Gastrocnemius medialis (tissue), 4 donors: ENCODE measurements at regions not wholly inside any gene's neighbourhood (a gene's known extent, or its start where the extent isn't known, plus 50 kb on each side); places are given as distances from the start of the nearest gene placed in this dataset.

Source experiments
- ATAC-seq, 2 donors: fragments of 150-250 bp; one replicate each; pipeline ENCODE4 v1.9.1; 2016
- DNase-seq, 2 donors: peaks; one replicate each; pipeline ENCODE4 v3.0.0-alpha.2; 2019
- H3K27ac ChIP-seq, 4 donors: fragments of 200-600 bp; sonication (generic); 1 replicate in 1 of 4; 2 replicates in 3 of 4; pipeline ENCODE4 v1.5.1; 2016 to 2018; ENCODE audit warnings: mild to moderate bottlenecking in 2 of 4, moderate library complexity in 1 of 4
- H3K27me3 ChIP-seq, 3 donors: fragments of 200-600 bp; sonication (generic) in 2 of 3; 1 replicate in 1 of 3; 2 replicates in 2 of 3; pipeline versions ENCODE4 v1.5.1 to v1.6.0; 2016 to 2019; ENCODE audit warnings: mild to moderate bottlenecking in 1 of 3, moderate library complexity in 1 of 3
- H3K36me3 ChIP-seq, 2 donors: fragments of 200-600 bp; sonication (generic) in 1 of 2; one replicate each; pipeline ENCODE4 v1.5.1; 2017 to 2018
- H3K4me1 ChIP-seq, 2 donors: fragments of 200-600 bp; sonication (generic) in 1 of 2; one replicate each; pipeline ENCODE4 v1.5.1; 2016 to 2017; ENCODE audit warnings: mild to moderate bottlenecking in 2 of 2
- H3K4me3 ChIP-seq, 4 donors: fragments of 200-600 bp; sonication (generic) in 3 of 4; 1 replicate in 1 of 4; 2 replicates in 3 of 4; pipeline ENCODE4 v1.5.1; 2016 to 2019; ENCODE audit warnings: mild to moderate bottlenecking in 2 of 4
- H3K9me3 ChIP-seq, 3 donors: fragments of 200-600 bp; sonication (generic) in 2 of 3; 1 replicate in 1 of 3; 2 replicates in 2 of 3; pipeline ENCODE4 v1.5.1; 2016 to 2019
- CTCF ChIP-seq, 5 experiments: fragments of 450-650 bp in 3 of 5; fragments of 200-600 bp in 2 of 5; sonication (generic) in 2 of 5; IDR thresholded peaks in 4 of 5; conservative IDR thresholded peaks in 1 of 5; 1 replicate in 4 of 5; 2 replicates in 1 of 5; pipeline ENCODE4 v1.5.1; 2016 to 2019; ENCODE audit warnings: antibody characterized with exemption in 5 of 5, mild to moderate bottlenecking in 3 of 5, moderate library complexity in 3 of 5
- POLR2A ChIP-seq, 2 donors: fragments of 450-650 bp; IDR thresholded peaks; one replicate each; pipeline ENCODE4 v1.6.1; 2017; ENCODE audit warnings: antibody characterized with exemption in 2 of 2, mild to moderate bottlenecking in 2 of 2, moderate library complexity in 2 of 2
- in situ Hi-C, 4 donors: fragments of 200-750 bp; cut with MboI; loops; one replicate each; pipeline versions ENCODE4 v1.15.0 to v1.8.0; 2017; ENCODE audit warnings: low sequenced_read_pairs in 4 of 4
- intact Hi-C: fragments of 100-400 bp; cut with DNase I; formaldehyde crosslinking; loops from one replicate; pipeline ENCODE4 v1.15.1; 2023; ENCODE audit warnings: low total_unique reads

GRCh38 chr1:115225993-115226685 is 111.9 kb downstream of the NGF start:
- no peak for TF ChIP-seq CTCF (IDR thresholded peaks at IDR 0.05 in 4 of 5, conservative IDR thresholded peaks at IDR 0.05 in 1 of 5)
- no peak for TF ChIP-seq POLR2A (IDR thresholded peaks at IDR 0.05)
- in situ Hi-C loops = no loop called here
- no peaks in the 10 kb centered on the region for H3K4me1 ChIP-seq

GRCh38 chr1:115224636-115225035 is 113.4 kb downstream of the NGF start:
- Histone ChIP-seq H3K4me3 (no peak overlapping the region), H3K9me3 (no peaks in the 10 kb centered on the region), H3K4me1 (no peaks in the 10 kb centered on the region), H3K36me3 (no peaks in the 10 kb centered on the region), H3K27ac (no peak overlapping the region), H3K27me3 (no peaks in the 10 kb centered on the region)
- ATAC-seq (no peak), DNase-seq (no peak)
- intact Hi-C loops = no loop called here
- TF ChIP-seq CTCF (IDR thresholded peaks at IDR 0.05 in 4 of 5, conservative IDR thresholded peaks at IDR 0.05 in 1 of 5) (no peak), POLR2A (IDR thresholded peaks at IDR 0.05) (no peak)
- in situ Hi-C loops = no loop called here

More at GRCh38 chr1:115225993-115226685, 111.9 kb downstream of the NGF start:
- H3K36me3 ChIP-seq = no peaks in the 10 kb centered on the region
- intact Hi-C loops = no loop called here
- no peaks in the 10 kb centered on the region for H3K9me3 ChIP-seq
- H3K27ac ChIP-seq = no peak overlapping the region
- no peak overlapping the region for H3K4me3 ChIP-seq
- no peaks in the 10 kb centered on the region for H3K27me3 ChIP-seq
- ATAC-seq = no peak
- DNase-seq = no peak

- in situ Hi-C loops (no loop called here), intact Hi-C loops (no loop called here)
- DNase-seq (no peak), ATAC-seq (no peak)
- Histone ChIP-seq H3K36me3 (no peaks in the 10 kb centered on the region), H3K4me1 (no peaks in the 10 kb centered on the region), H3K27ac (no peak overlapping the region), H3K27me3 (no peaks in the 10 kb centered on the region), H3K9me3 (no peaks in the 10 kb centered on the region), H3K4me3 (no peak overlapping the region)
- no peak for TF ChIP-seq POLR2A (IDR thresholded peaks at IDR 0.05)
- no peak for TF ChIP-seq CTCF (IDR thresholded peaks at IDR 0.05 in 4 of 5, conservative IDR thresholded peaks at IDR 0.05 in 1 of 5)
Measured at GRCh38 chr1:115222616-115223402, 115.2 kb downstream of the NGF start.

- no peaks in the 10 kb centered on the region for H3K9me3 ChIP-seq
- H3K27me3 ChIP-seq = no peaks in the 10 kb centered on the region
- no peaks in the 10 kb centered on the region for H3K4me1 ChIP-seq
- in situ Hi-C loops (no loop called here), intact Hi-C loops (no loop called here)
- H3K4me3 ChIP-seq = no peak overlapping the region
- TF ChIP-seq CTCF (IDR thresholded peaks at IDR 0.05 in 4 of 5, conservative IDR thresholded peaks at IDR 0.05 in 1 of 5) = no peak
- no peak for TF ChIP-seq POLR2A (IDR thresholded peaks at IDR 0.05)
- no peak for DNase-seq
- ATAC-seq = no peak
- H3K36me3 ChIP-seq = no peaks in the 10 kb centered on the region
- H3K27ac ChIP-seq = no peak overlapping the region
Measured at GRCh38 chr1:115220340-115221270, 117.4 kb downstream of the NGF start.
